HG03280 (cell line): ENCODE measurements at regions not wholly inside any gene's neighbourhood (a gene's known extent, or its start where the extent isn't known, plus 50 kb on each side); places are given as distances from the start of the nearest gene placed in this dataset.

Experiments
- ATAC-seq: cut with Tn5 transposase; IDR thresholded peaks from one replicate; pipeline ENCODE4 v1.9.1; 2021; ENCODE audit warnings: mild to moderate bottlenecking, moderate library complexity; ENCODE audit not compliant: unreplicated experiment

DNA sequence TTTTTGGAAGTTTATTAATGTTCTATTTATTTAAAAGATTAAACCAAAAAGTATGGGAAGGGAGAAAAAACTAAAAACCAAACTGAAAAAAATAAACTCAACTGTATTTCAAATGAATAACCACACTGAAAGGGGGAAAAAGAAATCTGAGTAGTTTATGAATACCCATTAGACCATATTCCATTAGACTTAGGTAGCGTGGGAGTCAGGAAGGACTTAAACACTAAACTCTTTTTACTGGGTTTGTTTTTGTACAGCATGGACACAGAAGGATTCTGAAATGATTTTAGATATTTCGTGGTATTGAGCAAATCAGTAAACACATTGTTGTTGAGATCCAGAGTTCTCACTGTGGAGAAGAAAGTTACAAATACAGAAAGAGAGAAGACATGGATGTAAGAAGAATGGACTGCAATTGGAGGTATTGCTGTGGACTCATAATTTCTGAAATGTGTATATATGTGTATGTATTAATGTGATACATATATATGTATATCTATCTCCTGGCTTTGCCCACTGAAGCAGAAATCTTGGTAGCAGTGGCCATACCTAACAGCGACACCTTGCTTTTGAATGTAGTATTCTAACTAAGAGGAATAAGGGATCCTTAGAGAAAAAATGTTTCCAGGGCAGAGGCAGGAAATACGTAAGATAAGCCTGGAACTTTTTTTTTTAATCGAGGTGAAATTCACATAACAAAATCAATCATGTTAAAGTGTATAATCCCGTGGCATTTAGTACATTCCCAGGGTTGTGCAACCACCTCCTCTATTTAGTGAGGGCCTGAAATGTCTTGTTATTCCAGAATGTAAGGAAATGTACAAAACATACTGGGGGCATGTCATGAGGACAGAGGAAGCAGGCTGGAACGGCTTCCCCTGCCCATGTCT is 228.8 kb downstream of the SMARCA2 start:
- no peak for ATAC-seq

DNA sequence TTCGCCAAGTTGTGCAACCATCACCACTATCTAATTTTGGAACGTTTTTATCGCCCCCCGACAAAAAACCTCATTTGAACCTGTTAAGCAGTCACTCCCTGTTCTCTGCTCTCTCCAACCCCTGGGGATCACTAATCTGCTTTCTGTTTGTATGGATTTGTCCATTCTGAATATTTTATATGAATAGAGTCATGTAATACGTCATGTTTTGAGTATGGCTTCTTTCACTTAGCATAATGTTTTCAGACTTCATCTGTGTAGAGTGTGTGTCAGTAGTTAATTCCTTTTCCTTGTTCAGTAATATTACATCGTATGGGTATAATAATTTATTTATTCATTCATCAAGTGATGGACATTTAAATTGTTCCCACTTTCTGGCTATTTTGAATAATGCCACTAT is 232.2 kb downstream of the SMARCA2 start:
- ATAC-seq: no peak

DNA sequence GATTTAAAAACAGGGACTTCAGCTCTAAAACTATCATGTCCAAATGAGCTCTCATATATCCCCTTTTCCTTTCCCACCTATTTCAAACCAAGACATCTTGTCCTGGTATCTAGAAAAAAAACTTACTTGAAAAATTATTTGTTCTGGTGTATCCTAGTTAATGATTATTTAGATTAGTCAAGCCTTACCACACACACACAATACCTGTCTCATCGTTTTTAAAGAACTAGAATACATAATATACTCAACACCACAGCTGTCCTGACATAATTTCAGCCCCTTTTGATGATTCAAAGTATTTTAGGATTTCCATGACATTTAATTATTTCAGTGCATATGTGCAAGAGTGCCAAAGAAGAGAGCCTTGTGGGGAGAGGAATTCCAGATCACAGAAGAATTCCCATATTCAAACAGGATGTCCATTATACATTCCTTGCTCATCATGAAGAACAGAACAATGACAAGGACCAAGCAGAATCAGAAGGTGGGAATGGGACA is 233.7 kb downstream of the SMARCA2 start:
- ATAC-seq: no peak

- no peak for ATAC-seq
Observed at GRCh38 chr9:2253636-2254580, 238.8 kb downstream of the SMARCA2 start.

GRCh38 chr9:2255128-2255527 is 240.0 kb downstream of the SMARCA2 start:
- ATAC-seq: no peak

- no peak for ATAC-seq
Observed at GRCh38 chr9:2257248-2257929, 242.2 kb downstream of the SMARCA2 start.

GRCh38 chr9:2260417-2261306 is 245.5 kb downstream of the SMARCA2 start:
- no peak for ATAC-seq

DNA sequence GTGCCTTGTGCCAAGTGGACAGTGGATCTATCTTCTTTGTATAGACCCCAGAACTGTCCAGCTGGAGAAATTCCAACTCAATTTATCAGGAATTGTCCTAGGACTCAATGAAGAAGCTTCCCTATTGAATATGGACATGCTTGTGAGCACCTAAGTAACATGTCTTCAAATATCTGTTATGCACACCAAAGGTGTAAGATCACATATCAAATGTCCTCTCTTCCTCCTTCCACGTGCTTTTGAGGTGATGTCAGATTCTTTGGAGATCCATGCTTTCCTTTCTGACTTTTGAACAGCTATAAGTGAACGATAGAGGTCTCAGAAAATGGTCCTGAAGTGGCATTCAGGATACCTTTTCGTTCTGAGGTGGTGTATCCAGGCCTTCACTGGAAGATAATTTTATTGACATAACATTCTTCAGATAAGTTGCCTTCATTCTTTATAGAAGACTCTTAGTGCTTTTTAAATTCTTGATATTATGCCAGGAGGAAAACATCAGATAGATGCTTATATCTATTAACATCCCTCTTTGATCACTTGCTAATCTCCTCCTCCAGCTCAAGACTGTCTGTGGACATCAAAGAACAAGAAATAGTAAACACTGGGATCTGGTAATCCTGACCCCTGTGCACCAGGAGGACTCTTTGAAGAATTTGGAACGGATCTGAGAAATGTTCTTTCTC is 246.4 kb downstream of the SMARCA2 start:
- no peak for ATAC-seq

DNA sequence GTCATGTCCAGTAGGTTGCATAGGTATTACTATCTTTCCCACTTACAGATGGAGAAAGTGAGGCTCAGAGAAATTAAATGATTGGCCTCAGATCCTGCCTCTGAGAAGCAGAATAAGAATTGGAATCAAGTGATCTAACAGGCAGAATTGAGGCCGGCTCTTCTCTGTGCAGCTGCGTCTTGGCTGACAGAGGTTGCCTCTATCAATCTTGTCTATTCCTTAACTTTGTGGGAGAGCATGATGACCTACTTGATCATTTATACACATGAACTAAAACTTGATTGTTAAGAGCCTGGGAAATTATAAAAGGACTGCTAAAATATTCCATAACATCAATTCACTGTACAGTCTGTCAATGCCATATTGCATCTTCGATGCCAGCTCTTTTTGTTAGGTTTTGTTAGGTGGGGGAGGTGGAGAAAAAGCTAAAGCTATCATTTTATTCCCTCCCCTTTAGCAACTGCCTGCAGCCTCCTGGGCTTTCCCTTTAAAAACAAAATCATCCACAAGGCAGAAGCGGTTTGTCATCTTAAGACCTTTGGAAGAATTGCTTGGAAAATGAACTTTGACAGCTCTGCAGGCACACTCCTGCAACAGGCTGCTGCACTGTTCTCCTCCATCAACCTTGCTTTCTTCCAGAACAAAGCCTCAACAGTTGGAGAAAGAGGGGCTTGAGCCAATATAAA is 247.4 kb downstream of the SMARCA2 start:
- no peak for ATAC-seq

- no peak for ATAC-seq
Observed at GRCh38 chr9:2263111-2263510, 248.0 kb downstream of the SMARCA2 start.

GRCh38 chr9:2263665-2264064 is 248.5 kb downstream of the SMARCA2 start:
- ATAC-seq: no peak

- no peak for ATAC-seq
Observed at GRCh38 chr9:2264081-2264480, 248.9 kb downstream of the SMARCA2 start.

GRCh38 chr9:2267181-2267745 is 252.1 kb downstream of the SMARCA2 start:
- ATAC-seq: no peak

GRCh38 chr9:2269778-2270177 is 254.6 kb downstream of the SMARCA2 start:
- ATAC-seq: no peak

GRCh38 chr9:2270565-2270964 is 255.4 kb downstream of the SMARCA2 start:
- ATAC-seq: no peak

DNA sequence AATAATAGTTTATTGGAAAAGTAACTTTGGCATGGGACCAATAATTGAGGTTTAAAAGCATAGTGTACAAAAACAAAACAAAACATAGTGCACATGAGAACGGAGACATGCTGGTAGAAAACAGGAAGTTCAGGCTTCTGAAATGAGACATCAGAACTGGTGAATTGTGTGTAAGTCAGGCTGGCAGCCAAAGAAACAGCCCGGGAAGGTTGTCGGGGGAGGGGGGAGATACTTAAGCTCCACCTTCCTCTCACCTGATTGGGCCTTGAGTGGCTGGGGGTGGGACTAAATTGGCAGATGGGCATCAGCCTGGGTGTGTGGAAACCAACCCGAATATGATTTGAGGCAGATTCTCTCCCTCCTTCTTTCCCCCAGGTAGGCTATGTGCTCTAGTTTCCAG is 256.3 kb downstream of the SMARCA2 start:
- ATAC-seq: peak; percentile 88

- ATAC-seq: no peak
Observed at GRCh38 chr9:2274762-2275161, 259.6 kb downstream of the SMARCA2 start.

GRCh38 chr9:2276296-2276695 is 261.1 kb downstream of the SMARCA2 start:
- no peak for ATAC-seq
